Body of pancreas (tissue), 4 donors: ENCODE measurements at regions not wholly inside any gene's neighbourhood (a gene's known extent, or its start where the extent isn't known, plus 50 kb on each side); places are given as distances from the start of the nearest gene placed in this dataset.

Experiments
- ATAC-seq: fragments of 150-250 bp; one replicate; pipeline ENCODE4 v1.9.1; 2016
- DNase-seq, 4 donors: peaks; one replicate each; pipeline ENCODE4 v3.0.0-alpha.2; 2019
- H3K27ac ChIP-seq, 4 donors: fragments of 200-600 bp; sonication (generic); 1 replicate in 3 of 4; 2 replicates in 1 of 4; pipeline versions ENCODE4 v1.5.1 to v1.6.1; 2016 to 2019; ENCODE audit warnings: mild to moderate bottlenecking in 1 of 4, mixed read lengths in 1 of 4, moderate library complexity in 1 of 4
- H3K27me3 ChIP-seq, 2 donors: fragments of 200-600 bp; sonication (generic); one replicate each; pipeline ENCODE4 v1.6.0; 2016; ENCODE audit warnings: mild to moderate bottlenecking in 1 of 2
- H3K36me3 ChIP-seq, 2 donors: fragments of 200-600 bp; sonication (generic); replicated peaks in 1 of 2; 2 replicates each; pipeline ENCODE4 v1.5.1; 2016; ENCODE audit warnings: low read depth in 2 of 2; ENCODE audit not compliant: insufficient read depth in 1 of 2
- H3K4me1 ChIP-seq: fragments of 200-600 bp; sonication (generic); one replicate; pipeline ENCODE4 v1.6.0; 2016
- H3K4me3 ChIP-seq, 2 donors: fragments of 200-600 bp; sonication (generic); 1 replicate in 1 of 2; 2 replicates in 1 of 2; pipeline ENCODE4 v1.5.1; 2016 to 2019
- H3K9me3 ChIP-seq, 3 donors: fragments of 200-600 bp; sonication (generic); 1 replicate in 2 of 3; 2 replicates in 1 of 3; pipeline ENCODE4 v1.5.1; 2016
- POLR2A ChIP-seq, 3 donors: fragments of 450-650 bp; IDR thresholded peaks; one replicate each; pipeline ENCODE4 v1.6.1; 2016; ENCODE audit warnings: antibody characterized with exemption in 3 of 3, mild to moderate bottlenecking in 2 of 3
- WGBS, 2 donors: methylation state at CpG; one replicate each; pipeline ENCODE4 v1.1.5; 2017; 5-methylcytosine and 5-hydroxymethylcytosine counted together
- intact Hi-C: fragments of 100-400 bp; cut with DNase I; formaldehyde crosslinking; loops from one replicate; pipeline ENCODE4 v1.15.1; 2023
- TF ChIP-seq, protein P1 (sequence below), 7 experiments: fragments of 450-650 bp in 4 of 7; fragments of 200-600 bp in 3 of 7; sonication (generic) in 3 of 7; IDR thresholded peaks; one replicate each; pipeline ENCODE4 v1.5.1; 2016 to 2019; ENCODE audit warnings: antibody characterized with exemption in 7 of 7

DNA sequence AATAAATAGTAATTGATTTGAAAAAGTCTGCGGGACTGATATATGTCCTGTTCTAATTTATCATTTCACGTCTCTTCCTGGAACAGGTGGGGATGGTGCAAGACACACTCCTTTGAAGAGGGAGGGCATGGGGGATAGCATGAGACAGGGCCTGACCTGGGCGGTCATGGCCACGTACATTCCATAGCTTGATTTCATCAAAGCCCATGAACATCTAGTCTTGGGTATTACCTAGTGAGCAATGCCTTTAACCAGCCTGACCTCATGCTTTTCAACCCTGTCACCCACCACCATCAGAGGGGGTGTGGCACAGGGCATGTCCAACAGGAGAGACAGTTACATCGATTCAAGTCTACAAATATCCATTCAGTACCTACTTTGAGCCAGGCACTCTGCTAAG, 52.3 kb upstream of the HOPX start:
- no peaks in the 10 kb centered on the region for H3K4me1 ChIP-seq
- WGBS, 2 donors, result 61 to 62% methylated on average over 3 to 5 of the region's 5 CpGs
- no peaks in the 10 kb centered on the region for H3K27me3 ChIP-seq
- H3K9me3 ChIP-seq, result no peaks in the 10 kb centered on the region
- no peak for TF ChIP-seq POLR2A (IDR thresholded peaks at IDR 0.05)
- TF ChIP-seq, protein P1, sequence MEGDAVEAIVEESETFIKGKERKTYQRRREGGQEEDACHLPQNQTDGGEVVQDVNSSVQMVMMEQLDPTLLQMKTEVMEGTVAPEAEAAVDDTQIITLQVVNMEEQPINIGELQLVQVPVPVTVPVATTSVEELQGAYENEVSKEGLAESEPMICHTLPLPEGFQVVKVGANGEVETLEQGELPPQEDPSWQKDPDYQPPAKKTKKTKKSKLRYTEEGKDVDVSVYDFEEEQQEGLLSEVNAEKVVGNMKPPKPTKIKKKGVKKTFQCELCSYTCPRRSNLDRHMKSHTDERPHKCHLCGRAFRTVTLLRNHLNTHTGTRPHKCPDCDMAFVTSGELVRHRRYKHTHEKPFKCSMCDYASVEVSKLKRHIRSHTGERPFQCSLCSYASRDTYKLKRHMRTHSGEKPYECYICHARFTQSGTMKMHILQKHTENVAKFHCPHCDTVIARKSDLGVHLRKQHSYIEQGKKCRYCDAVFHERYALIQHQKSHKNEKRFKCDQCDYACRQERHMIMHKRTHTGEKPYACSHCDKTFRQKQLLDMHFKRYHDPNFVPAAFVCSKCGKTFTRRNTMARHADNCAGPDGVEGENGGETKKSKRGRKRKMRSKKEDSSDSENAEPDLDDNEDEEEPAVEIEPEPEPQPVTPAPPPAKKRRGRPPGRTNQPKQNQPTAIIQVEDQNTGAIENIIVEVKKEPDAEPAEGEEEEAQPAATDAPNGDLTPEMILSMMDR (IDR thresholded peaks at IDR 0.05), result no peak
- no peak overlapping the region for H3K4me3 ChIP-seq
- ATAC-seq, result no peak
- intact Hi-C loops, result no loop called here
- DNase-seq, result no peak
- no peak overlapping the region for H3K27ac ChIP-seq
- no peaks in the 10 kb centered on the region for H3K36me3 ChIP-seq

DNA sequence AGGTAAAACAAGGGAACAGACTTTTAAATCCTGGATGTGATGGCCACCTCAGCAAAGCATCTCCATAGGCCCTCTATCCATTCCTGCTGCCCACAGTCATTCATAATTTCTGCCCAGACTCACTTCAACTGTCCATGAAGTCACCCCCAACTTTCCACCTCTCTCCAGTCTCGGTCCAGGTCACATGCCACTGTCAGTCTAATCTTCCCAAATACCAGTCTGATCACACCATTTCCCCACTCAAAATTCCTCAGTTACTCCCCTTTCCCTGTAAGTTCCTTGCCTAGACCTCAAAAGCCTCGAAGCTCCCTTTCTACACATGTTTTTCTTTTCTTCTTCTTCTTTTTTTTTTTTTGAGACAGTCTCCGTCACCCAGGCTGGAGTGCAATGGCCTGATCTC, 51.2 kb upstream of the HOPX start:
- Histone ChIP-seq H3K9me3 (no peaks in the 10 kb centered on the region), H3K4me1 (no peaks in the 10 kb centered on the region), H3K27ac (no peak overlapping the region), H3K4me3 (no peak overlapping the region), H3K36me3 (no peaks in the 10 kb centered on the region), H3K27me3 (no peaks in the 10 kb centered on the region)
- intact Hi-C loops, result no loop called here
- WGBS, 2 donors, result 57 to 58% methylated on average over 3 of the region's 3 CpGs
- no peak for ATAC-seq
- DNase-seq, result no peak
- TF ChIP-seq, protein P1 (IDR thresholded peaks at IDR 0.05), result no peak
- no peak for TF ChIP-seq POLR2A (IDR thresholded peaks at IDR 0.05)

DNA sequence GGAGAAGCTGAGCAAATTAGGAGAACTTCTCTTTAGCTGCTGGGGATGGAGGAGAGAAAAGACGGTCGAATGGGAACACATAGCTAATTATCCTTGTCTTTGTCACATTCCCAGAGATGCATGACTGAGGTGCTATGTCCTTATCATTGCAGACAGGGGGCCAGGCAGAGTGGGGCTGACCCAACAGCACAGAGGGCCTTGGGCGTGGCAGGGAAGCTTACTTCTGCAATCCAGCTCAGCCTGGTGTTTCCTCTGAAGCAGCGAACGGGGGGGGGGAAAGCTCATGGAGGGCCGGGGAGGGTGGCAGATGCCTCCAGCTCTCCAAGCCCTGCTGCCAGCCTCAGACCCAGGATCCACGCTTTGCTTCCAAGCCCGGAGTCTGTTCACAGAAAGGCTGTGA, 50.8 kb upstream of the HOPX start:
- no peak for ATAC-seq
- TF ChIP-seq, protein P1 (IDR thresholded peaks at IDR 0.05), result no peak
- intact Hi-C loops, result no loop called here
- no peaks in the 10 kb centered on the region for H3K27me3 ChIP-seq
- no peaks in the 10 kb centered on the region for H3K4me1 ChIP-seq
- H3K9me3 ChIP-seq, result no peaks in the 10 kb centered on the region
- 35 to 37% methylated on average over 4 to 8 of the region's 8 CpGs for WGBS, 2 donors
- peak in 1 of 4 donors; percentile 34 for DNase-seq
- no peaks in the 10 kb centered on the region for H3K36me3 ChIP-seq
- no peak overlapping the region for H3K27ac ChIP-seq
- H3K4me3 ChIP-seq, result no peak overlapping the region
